Activated CD4-positive, alpha-beta T cell treated with anti-CD3 and anti-CD28 coated beads for 36 hours (primary cell): ENCODE measurements at regions not wholly inside any gene's neighbourhood (a gene's known extent, or its start where the extent isn't known, plus 50 kb on each side); places are given as distances from the start of the nearest gene placed in this dataset.

Experiments used
- ATAC-seq: fragments of 200-7000 bp; cut with Tn5 transposase; one replicate; pipeline ENCODE4 v1.10.0; 2021; ENCODE audit warnings: mild to moderate bottlenecking, moderate library complexity
- CTCF ChIA-PET: fragments of 350-600 bp; sonication (Branson Sonifier 250); formaldehyde crosslinking; loops from one replicate; lab custom pipeline; 2021; ENCODE audit warnings: antibody characterized with exemption; lab: Charles Lee
- POLR2A ChIA-PET: fragments of 350-600 bp; sonication (Branson Sonifier 250); formaldehyde crosslinking; loops from one replicate; lab custom pipeline; 2021; ENCODE audit warnings: antibody characterized with exemption, inconsistent platforms; lab: Charles Lee
- DNase-seq: peaks from one replicate; pipeline ENCODE4 v3.0.0-alpha.2; 2020
- H3K27ac Mint-ChIP-seq: one replicate; pipeline ENCODE4 v1.8.0; 2021; ENCODE audit warnings: mixed read lengths
- H3K27me3 Mint-ChIP-seq: one replicate; pipeline ENCODE4 v1.8.0; 2021; ENCODE audit warnings: mixed read lengths
- H3K36me3 Mint-ChIP-seq: one replicate; pipeline ENCODE4 v1.8.0; 2021; ENCODE audit warnings: low read depth, mixed read lengths
- H3K4me1 Mint-ChIP-seq: one replicate; pipeline ENCODE4 v1.8.0; 2021; ENCODE audit warnings: mixed read lengths
- H3K4me3 Mint-ChIP-seq: one replicate; pipeline ENCODE4 v1.8.0; 2021; ENCODE audit warnings: mild to moderate bottlenecking, moderate library complexity, mixed read lengths
- H3K9me3 Mint-ChIP-seq: one replicate; pipeline ENCODE4 v1.8.0; 2021; ENCODE audit warnings: low read depth, mixed read lengths
- intact Hi-C, 2 experiments: fragments of 100-400 bp; cut with DNase I in 1 of 2; cut with micrococcal nuclease in 1 of 2; formaldehyde crosslinking; loops; one replicate each; pipeline versions ENCODE4 v1.14.2 to v1.15.1; 2022 to 2024; cut with DNase I, micrococcal nuclease

- ChIA-PET CTCF (no interaction called here), POLR2A (no interaction called here)
- H3K9me3 Mint-ChIP-seq = peaks cover 2% of the 10 kb centered on the region
- DNase-seq (no peak), ATAC-seq (no peak)
- no peaks in the 10 kb centered on the region for H3K36me3 Mint-ChIP-seq
- intact Hi-C loops = no loop called here
- no peak overlapping the region for H3K4me3 Mint-ChIP-seq
- H3K27ac Mint-ChIP-seq = no peak overlapping the region
- H3K27me3 Mint-ChIP-seq = no peaks in the 10 kb centered on the region
- H3K4me1 Mint-ChIP-seq = no peaks in the 10 kb centered on the region
Observed at GRCh38 chr9:103242486-103242885, 247.4 kb downstream of the CYLC2 start.

DNA sequence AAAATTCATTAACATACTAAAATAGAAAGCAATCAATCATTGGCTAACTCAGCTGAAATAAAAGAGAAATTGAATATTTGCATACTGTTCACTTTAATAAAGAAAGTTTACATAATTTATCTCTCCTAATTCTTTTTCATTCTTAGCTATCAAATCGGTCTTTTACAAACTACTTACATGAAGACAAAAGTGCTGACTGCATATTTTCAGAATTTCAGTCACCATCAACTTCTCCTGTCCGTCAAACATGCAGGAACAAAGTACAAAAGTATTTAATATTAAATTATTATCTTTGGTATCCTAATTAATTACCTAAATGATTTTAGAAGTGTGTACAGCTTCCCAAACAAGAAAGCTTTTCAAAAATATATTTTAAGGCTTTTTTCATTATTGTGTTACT is 248.4 kb downstream of the CYLC2 start:
- H3K27ac Mint-ChIP-seq = no peak overlapping the region
- intact Hi-C loops = no loop called here
- no peaks in the 10 kb centered on the region for H3K27me3 Mint-ChIP-seq
- ChIA-PET CTCF (no interaction called here), POLR2A (no interaction called here)
- ATAC-seq (no peak), DNase-seq (no peak)
- H3K36me3 Mint-ChIP-seq = no peaks in the 10 kb centered on the region
- no peak overlapping the region for H3K4me3 Mint-ChIP-seq
- peaks cover 2% of the 10 kb centered on the region for H3K9me3 Mint-ChIP-seq
- H3K4me1 Mint-ChIP-seq = no peaks in the 10 kb centered on the region

- Mint-ChIP-seq H3K27me3 (no peaks in the 10 kb centered on the region), H3K36me3 (no peaks in the 10 kb centered on the region), H3K4me1 (no peaks in the 10 kb centered on the region), H3K9me3 (peaks cover 2% of the 10 kb centered on the region), H3K27ac (no peak overlapping the region), H3K4me3 (no peak overlapping the region)
- intact Hi-C loops = no loop called here
- ChIA-PET POLR2A (no interaction called here), CTCF (no interaction called here)
- ATAC-seq (no peak), DNase-seq (no peak)
Observed at GRCh38 chr9:103245369-103245768, 250.2 kb downstream of the CYLC2 start.

GRCh38 chr9:103261951-103262350 is 266.8 kb downstream of the CYLC2 start:
- ChIA-PET CTCF (no interaction called here), POLR2A (no interaction called here)
- no peak for ATAC-seq
- no peak for DNase-seq
- no peaks in the 10 kb centered on the region for H3K27me3 Mint-ChIP-seq
- no peaks in the 10 kb centered on the region for H3K4me1 Mint-ChIP-seq
- H3K36me3 Mint-ChIP-seq = no peaks in the 10 kb centered on the region
- no peak overlapping the region for H3K4me3 Mint-ChIP-seq
- H3K9me3 Mint-ChIP-seq = peaks cover 8% of the 10 kb centered on the region
- no peak overlapping the region for H3K27ac Mint-ChIP-seq
- intact Hi-C loops = no loop called here

DNA sequence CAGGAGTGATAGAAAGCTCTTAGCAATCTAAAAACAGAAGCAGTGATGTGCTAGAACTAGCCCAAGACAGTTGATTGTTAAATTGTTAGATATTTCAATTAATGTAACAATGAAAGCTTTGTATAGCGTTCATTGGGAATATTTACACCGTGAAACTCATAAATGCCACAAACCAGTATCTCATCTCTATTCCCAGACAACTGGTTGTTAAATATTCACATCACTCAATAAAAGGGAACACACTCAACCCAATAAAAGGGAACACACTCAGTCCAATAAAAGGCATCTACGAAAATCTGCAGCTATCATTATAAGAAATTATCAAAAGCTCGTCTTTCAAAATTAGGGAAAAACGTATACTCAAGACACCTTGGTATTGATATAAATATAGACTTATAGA is 270.9 kb downstream of the CYLC2 start:
- no peak overlapping the region for H3K27ac Mint-ChIP-seq
- peaks cover 2% of the 10 kb centered on the region for H3K9me3 Mint-ChIP-seq
- POLR2A ChIA-PET = no interaction called here
- DNase-seq (no peak), ATAC-seq (no peak)
- intact Hi-C loops = no loop called here
- no peak overlapping the region for H3K4me3 Mint-ChIP-seq
- H3K36me3 Mint-ChIP-seq = no peaks in the 10 kb centered on the region
- no peaks in the 10 kb centered on the region for H3K27me3 Mint-ChIP-seq
- CTCF ChIA-PET = no interaction called here
- H3K4me1 Mint-ChIP-seq = no peaks in the 10 kb centered on the region

DNA sequence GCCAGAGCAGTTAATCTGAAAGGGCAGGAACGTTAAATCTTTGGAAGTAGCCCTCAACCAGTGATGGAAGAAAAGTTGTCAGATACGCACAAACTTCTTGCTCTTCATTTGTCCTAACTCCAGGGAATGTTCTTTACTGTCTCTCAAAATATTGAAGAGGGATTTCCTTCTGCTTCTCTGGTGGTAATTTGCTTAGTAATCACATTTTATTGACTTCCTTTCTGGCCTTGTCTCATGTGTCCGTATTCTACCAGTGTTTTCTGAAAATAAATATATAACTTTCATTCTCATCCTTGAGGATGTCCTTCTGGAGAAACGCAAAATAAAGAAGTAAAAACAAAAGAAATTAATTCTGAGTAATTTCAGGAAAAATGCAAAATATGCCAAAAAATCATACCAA is 282.1 kb downstream of the CYLC2 start:
- Mint-ChIP-seq H3K9me3 (peaks cover 10% of the 10 kb centered on the region), H3K4me3 (no peak overlapping the region), H3K27me3 (no peaks in the 10 kb centered on the region), H3K36me3 (no peaks in the 10 kb centered on the region), H3K27ac (no peak overlapping the region), H3K4me1 (no peaks in the 10 kb centered on the region)
- ChIA-PET POLR2A (no interaction called here), CTCF (no interaction called here)
- ATAC-seq (no peak), DNase-seq (no peak)
- intact Hi-C loops = no loop called here

GRCh38 chr9:103281126-103281525 is 286.0 kb downstream of the CYLC2 start:
- H3K27me3 Mint-ChIP-seq = no peaks in the 10 kb centered on the region
- POLR2A ChIA-PET = no interaction called here
- H3K27ac Mint-ChIP-seq = no peak overlapping the region
- H3K9me3 Mint-ChIP-seq = peaks cover 3% of the 10 kb centered on the region
- ATAC-seq = no peak
- H3K36me3 Mint-ChIP-seq = no peaks in the 10 kb centered on the region
- DNase-seq = no peak
- H3K4me3 Mint-ChIP-seq = no peak overlapping the region
- H3K4me1 Mint-ChIP-seq = no peaks in the 10 kb centered on the region
- CTCF ChIA-PET = interaction anchor here (1.6 kb wide), 1 partner anchor 12 kb away, joined by 3 read pairs; no protein-coding TSS in a partner anchor
- intact Hi-C loops = no loop called here

- no peaks in the 10 kb centered on the region for H3K4me1 Mint-ChIP-seq
- no peak overlapping the region for H3K27ac Mint-ChIP-seq
- POLR2A ChIA-PET = no interaction called here
- H3K9me3 Mint-ChIP-seq = peaks cover 3% of the 10 kb centered on the region
- no peak for DNase-seq
- H3K36me3 Mint-ChIP-seq = no peaks in the 10 kb centered on the region
- H3K27me3 Mint-ChIP-seq = no peaks in the 10 kb centered on the region
- H3K4me3 Mint-ChIP-seq = no peak overlapping the region
- no peak for ATAC-seq
- CTCF ChIA-PET = interaction anchor here (0.7 kb wide), 1 partner anchor 118 kb away, joined by 3 read pairs; no protein-coding TSS in a partner anchor
- intact Hi-C loops = no loop called here
Observed at GRCh38 chr9:103287361-103287760, 292.2 kb downstream of the CYLC2 start.

- POLR2A ChIA-PET = no interaction called here
- no peaks in the 10 kb centered on the region for H3K36me3 Mint-ChIP-seq
- no peak for ATAC-seq
- CTCF ChIA-PET = no interaction called here
- no peak overlapping the region for H3K27ac Mint-ChIP-seq
- no peaks in the 10 kb centered on the region for H3K4me1 Mint-ChIP-seq
- intact Hi-C loops = no loop called here
- no peak overlapping the region for H3K4me3 Mint-ChIP-seq
- no peaks in the 10 kb centered on the region for H3K27me3 Mint-ChIP-seq
- no peaks in the 10 kb centered on the region for H3K9me3 Mint-ChIP-seq
- no peak for DNase-seq
Observed at GRCh38 chr9:103296189-103296588, 301.1 kb downstream of the CYLC2 start.

- no peak overlapping the region for H3K4me3 Mint-ChIP-seq
- no peak for DNase-seq
- H3K9me3 Mint-ChIP-seq = peaks cover 3% of the 10 kb centered on the region
- no peaks in the 10 kb centered on the region for H3K4me1 Mint-ChIP-seq
- intact Hi-C loops = no loop called here
- ChIA-PET POLR2A (no interaction called here), CTCF (interaction anchor here (0.6 kb wide), 1 partner anchor 109 kb away, joined by 3 read pairs; no protein-coding TSS in a partner anchor)
- no peak for ATAC-seq
- no peaks in the 10 kb centered on the region for H3K36me3 Mint-ChIP-seq
- H3K27me3 Mint-ChIP-seq = no peaks in the 10 kb centered on the region
- H3K27ac Mint-ChIP-seq = no peak overlapping the region
Observed at GRCh38 chr9:103301051-103301450, 305.9 kb downstream of the CYLC2 start.

DNA sequence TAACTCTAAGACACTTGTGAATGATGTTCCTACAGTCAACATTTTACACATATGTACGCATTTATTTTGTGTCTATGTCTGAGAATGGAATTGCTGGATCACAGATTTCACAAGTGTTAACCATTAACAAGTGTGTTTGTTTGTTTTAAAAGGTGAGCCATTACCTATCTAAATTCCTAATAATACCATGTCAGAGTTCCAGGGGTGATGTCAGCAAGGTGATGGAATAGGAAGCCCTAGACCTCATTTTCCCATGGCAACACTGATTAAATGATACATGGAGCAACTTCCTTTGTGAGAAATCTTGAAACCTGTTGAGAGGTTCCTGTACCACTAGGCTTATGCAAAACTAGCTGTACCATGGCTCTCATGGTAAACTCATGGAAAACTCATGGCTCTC is 309.7 kb downstream of the CYLC2 start:
- H3K27me3 Mint-ChIP-seq = no peaks in the 10 kb centered on the region
- no peak for DNase-seq
- POLR2A ChIA-PET = no interaction called here
- intact Hi-C loops = no loop called here
- no peak for ATAC-seq
- H3K4me3 Mint-ChIP-seq = no peak overlapping the region
- H3K9me3 Mint-ChIP-seq = peaks cover 6% of the 10 kb centered on the region
- H3K27ac Mint-ChIP-seq = no peak overlapping the region
- H3K36me3 Mint-ChIP-seq = no peaks in the 10 kb centered on the region
- no peaks in the 10 kb centered on the region for H3K4me1 Mint-ChIP-seq
- CTCF ChIA-PET = no interaction called here

DNA sequence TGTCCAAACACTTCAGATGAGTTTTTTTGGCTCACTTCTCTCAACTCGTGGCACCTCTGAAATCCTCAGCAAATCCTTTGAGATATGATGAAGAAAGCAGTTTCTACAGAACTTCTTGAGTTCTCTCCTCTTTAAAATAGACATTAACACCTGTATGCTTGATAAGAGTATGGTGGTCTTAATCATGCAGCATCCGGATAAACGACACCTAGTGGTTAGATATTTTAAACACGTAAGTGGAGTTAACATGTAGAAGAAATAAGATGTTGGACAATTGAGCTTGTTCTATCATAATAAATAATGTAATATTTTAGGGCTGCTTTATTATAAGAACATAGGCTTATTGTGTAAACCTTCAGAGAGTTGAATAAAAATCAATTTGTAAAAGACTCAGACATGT is 324.8 kb downstream of the CYLC2 start:
- Mint-ChIP-seq H3K4me3 (no peak overlapping the region), H3K27ac (no peak overlapping the region), H3K27me3 (no peaks in the 10 kb centered on the region), H3K9me3 (no peaks in the 10 kb centered on the region), H3K36me3 (no peaks in the 10 kb centered on the region), H3K4me1 (no peaks in the 10 kb centered on the region)
- DNase-seq (no peak), ATAC-seq (no peak)
- ChIA-PET CTCF (no interaction called here), POLR2A (no interaction called here)
- intact Hi-C loops = no loop called here

- CTCF ChIA-PET = no interaction called here
- intact Hi-C loops = no loop called here
- no peak for ATAC-seq
- Mint-ChIP-seq H3K36me3 (no peaks in the 10 kb centered on the region), H3K4me1 (no peaks in the 10 kb centered on the region), H3K4me3 (no peak overlapping the region), H3K27me3 (no peaks in the 10 kb centered on the region), H3K9me3 (peaks cover 3% of the 10 kb centered on the region), H3K27ac (no peak overlapping the region)
- no peak for DNase-seq
- POLR2A ChIA-PET = no interaction called here
Observed at GRCh38 chr9:103323699-103324098, 328.6 kb downstream of the CYLC2 start.
